HEK293 (cell line): ENCODE measurements at regions not wholly inside any gene's neighbourhood (a gene's known extent, or its start where the extent isn't known, plus 50 kb on each side); places are given as distances from the start of the nearest gene placed in this dataset.

Experiments used
- CTCF ChIA-PET: fragments of 350-600 bp; formaldehyde crosslinking; extraction: SDS; loops from one replicate; lab custom pipeline; 2021; ENCODE audit warnings: antibody characterized with exemption; lab: Yijun Ruan, JAX
- POLR2A ChIA-PET: fragments of 300-600 bp; formaldehyde crosslinking; extraction: SDS; loops from one replicate; lab custom pipeline; 2020; ENCODE audit warnings: antibody characterized with exemption, inconsistent platforms; lab: Yijun Ruan, JAX
- H3K27ac ChIP-seq: fragments of 200-500 bp; sonication (Bioruptor generic); 2 replicates; pipeline ENCODE4 v1.5.1; 2014; ENCODE audit warnings: low read depth, low read length, control low read depth, inconsistent platforms; ENCODE audit errors: extremely low read depth
- H3K36me3 ChIP-seq, 2 experiments: fragments of 200-500 bp in 1 of 2; sonication (Bioruptor generic) in 1 of 2; 1 replicate in 1 of 2; 2 replicates in 1 of 2; pipeline ENCODE4 v1.5.1; 2014 to 2017; ENCODE audit warnings: inconsistent platforms in 2 of 2, low read length in 2 of 2; ENCODE audit not compliant: control insufficient read depth in 2 of 2, insufficient read depth in 1 of 2
- H3K4me1 ChIP-seq: fragments of 200-500 bp; sonication (Bioruptor generic); 2 replicates; pipeline ENCODE4 v1.5.1; 2014; ENCODE audit warnings: mild to moderate bottlenecking, low read length, inconsistent platforms; ENCODE audit not compliant: control insufficient read depth, insufficient read depth
- H3K4me3 ChIP-seq: 2 replicates; pipeline ENCODE4 v1.5.1; 2011; ENCODE audit warnings: low read depth, mild to moderate bottlenecking, control low read depth, low read length, moderate library complexity
- H3K9me3 ChIP-seq: fragments of 200-500 bp; sonication (Bioruptor generic); 2 replicates; pipeline ENCODE4 v1.5.1; 2014; ENCODE audit warnings: low read depth, low read length, inconsistent platforms; ENCODE audit not compliant: control insufficient read depth, insufficient read depth
- HOXA7 ChIP-seq: sonication (generic); formaldehyde crosslinking; IDR thresholded peaks from 2 replicates; pipeline ENCODE4 v1.8.1; 2022; ENCODE audit warnings: missing genetic modification reagents, borderline replicate concordance
- HOXC10 ChIP-seq: sonication (generic); formaldehyde crosslinking; IDR thresholded peaks from 2 replicates; pipeline ENCODE4 v1.8.1; 2023; ENCODE audit warnings: mild to moderate bottlenecking, missing genetic modification reagents
- KLF7 ChIP-seq: fragments of 450-650 bp; formaldehyde crosslinking; IDR thresholded peaks from 2 replicates; pipeline ENCODE4 v1.5.1; 2016; ENCODE audit warnings: missing biosample characterization, missing genetic modification characterization, borderline replicate concordance
- SETDB1 ChIP-seq: IDR thresholded peaks from one replicate; pipeline ENCODE4 v1.6.1; 2017; ENCODE audit warnings: mild to moderate bottlenecking, low read length, moderate library complexity, mixed read lengths; ENCODE audit not compliant: insufficient read length
- SP2 ChIP-seq: fragments of 450-650 bp; formaldehyde crosslinking; IDR thresholded peaks from 2 replicates; pipeline ENCODE4 v1.5.1; 2016; ENCODE audit warnings: missing biosample characterization, missing genetic modification characterization
- YY1 ChIP-seq: fragments of 450-650 bp; formaldehyde crosslinking; IDR thresholded peaks from 2 replicates; pipeline ENCODE4 v1.5.1; 2018; ENCODE audit warnings: missing biosample characterization, missing genetic modification characterization
- ZNF302 ChIP-seq: fragments of 450-650 bp; formaldehyde crosslinking; IDR thresholded peaks from 2 replicates; pipeline ENCODE4 v1.5.1; 2016; ENCODE audit warnings: missing biosample characterization, missing genetic modification characterization, low read depth
- ZNF510 ChIP-seq: fragments of 450-650 bp; formaldehyde crosslinking; IDR thresholded peaks from 2 replicates; pipeline ENCODE4 v1.5.1; 2018; ENCODE audit warnings: mild to moderate bottlenecking, missing genetic modification characterization, missing biosample characterization; ENCODE audit not compliant: insufficient replicate concordance
- ZNF623 ChIP-seq: fragments of 450-650 bp; formaldehyde crosslinking; IDR thresholded peaks from 2 replicates; pipeline ENCODE4 v1.5.1; 2016; ENCODE audit warnings: missing biosample characterization, missing genetic modification characterization
- ZNF626 ChIP-seq: fragments of 450-650 bp; sonication (Bioruptor Pico); formaldehyde crosslinking; IDR thresholded peaks from 2 replicates; pipeline ENCODE4 v1.5.1; 2018; ENCODE audit warnings: missing biosample characterization, missing genetic modification characterization, inconsistent platforms
- ZNF776 ChIP-seq: fragments of 450-650 bp; formaldehyde crosslinking; IDR thresholded peaks from 2 replicates; pipeline ENCODE4 v1.5.0; 2017; ENCODE audit warnings: missing biosample characterization, missing genetic modification characterization, borderline replicate concordance
- TF ChIP-seq, protein P1 (sequence below): IDR thresholded peaks from 2 replicates; pipeline ENCODE4 v1.6.1; 2011; ENCODE audit warnings: mild to moderate bottlenecking, low read depth, low read length, borderline replicate concordance
- TF ChIP-seq, protein P2 (sequence below): fragments of 450-650 bp; formaldehyde crosslinking; IDR thresholded peaks from 2 replicates; pipeline ENCODE4 v1.5.1; 2016; ENCODE audit warnings: missing biosample characterization, missing genetic modification characterization, borderline replicate concordance
- TF ChIP-seq, protein P3 (sequence below): fragments of 450-650 bp; formaldehyde crosslinking; IDR thresholded peaks from 2 replicates; pipeline ENCODE4 v1.5.1; 2016; ENCODE audit warnings: missing biosample characterization, missing genetic modification characterization

DNA sequence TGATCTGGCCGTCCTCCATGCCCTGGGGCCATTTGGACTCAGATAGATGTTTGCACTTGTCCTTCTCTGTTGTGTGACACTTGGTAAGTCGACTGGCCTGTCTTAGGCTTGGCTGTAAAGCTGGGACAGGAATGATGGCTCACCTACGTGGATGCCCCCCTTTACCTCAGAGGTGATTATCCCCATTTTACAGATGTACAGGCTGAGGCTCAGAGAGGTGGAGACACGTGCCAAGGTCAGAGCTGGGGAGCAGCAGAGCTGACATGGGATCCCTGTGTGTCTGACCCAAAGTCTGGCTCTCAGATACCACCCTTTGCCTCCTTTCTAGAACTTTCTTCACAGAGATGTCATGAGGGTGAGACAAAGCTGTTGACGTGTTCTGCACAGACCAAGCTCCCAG lies 71.3 kb upstream of the CIBAR2 start (continued):
- TF ChIP-seq, protein P1, sequence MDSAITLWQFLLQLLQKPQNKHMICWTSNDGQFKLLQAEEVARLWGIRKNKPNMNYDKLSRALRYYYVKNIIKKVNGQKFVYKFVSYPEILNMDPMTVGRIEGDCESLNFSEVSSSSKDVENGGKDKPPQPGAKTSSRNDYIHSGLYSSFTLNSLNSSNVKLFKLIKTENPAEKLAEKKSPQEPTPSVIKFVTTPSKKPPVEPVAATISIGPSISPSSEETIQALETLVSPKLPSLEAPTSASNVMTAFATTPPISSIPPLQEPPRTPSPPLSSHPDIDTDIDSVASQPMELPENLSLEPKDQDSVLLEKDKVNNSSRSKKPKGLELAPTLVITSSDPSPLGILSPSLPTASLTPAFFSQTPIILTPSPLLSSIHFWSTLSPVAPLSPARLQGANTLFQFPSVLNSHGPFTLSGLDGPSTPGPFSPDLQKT, result no peak
- TF ChIP-seq SP2 (tag by site-specific recombination) (no peak), ZNF626 (tag by site-specific recombination) (no peak), ZNF623 (no peak), ZNF302 (no peak), HOXC10 (no peak), HOXA7 (CRISPR knock-in tag) (no peak)
- TF ChIP-seq, protein P2, sequence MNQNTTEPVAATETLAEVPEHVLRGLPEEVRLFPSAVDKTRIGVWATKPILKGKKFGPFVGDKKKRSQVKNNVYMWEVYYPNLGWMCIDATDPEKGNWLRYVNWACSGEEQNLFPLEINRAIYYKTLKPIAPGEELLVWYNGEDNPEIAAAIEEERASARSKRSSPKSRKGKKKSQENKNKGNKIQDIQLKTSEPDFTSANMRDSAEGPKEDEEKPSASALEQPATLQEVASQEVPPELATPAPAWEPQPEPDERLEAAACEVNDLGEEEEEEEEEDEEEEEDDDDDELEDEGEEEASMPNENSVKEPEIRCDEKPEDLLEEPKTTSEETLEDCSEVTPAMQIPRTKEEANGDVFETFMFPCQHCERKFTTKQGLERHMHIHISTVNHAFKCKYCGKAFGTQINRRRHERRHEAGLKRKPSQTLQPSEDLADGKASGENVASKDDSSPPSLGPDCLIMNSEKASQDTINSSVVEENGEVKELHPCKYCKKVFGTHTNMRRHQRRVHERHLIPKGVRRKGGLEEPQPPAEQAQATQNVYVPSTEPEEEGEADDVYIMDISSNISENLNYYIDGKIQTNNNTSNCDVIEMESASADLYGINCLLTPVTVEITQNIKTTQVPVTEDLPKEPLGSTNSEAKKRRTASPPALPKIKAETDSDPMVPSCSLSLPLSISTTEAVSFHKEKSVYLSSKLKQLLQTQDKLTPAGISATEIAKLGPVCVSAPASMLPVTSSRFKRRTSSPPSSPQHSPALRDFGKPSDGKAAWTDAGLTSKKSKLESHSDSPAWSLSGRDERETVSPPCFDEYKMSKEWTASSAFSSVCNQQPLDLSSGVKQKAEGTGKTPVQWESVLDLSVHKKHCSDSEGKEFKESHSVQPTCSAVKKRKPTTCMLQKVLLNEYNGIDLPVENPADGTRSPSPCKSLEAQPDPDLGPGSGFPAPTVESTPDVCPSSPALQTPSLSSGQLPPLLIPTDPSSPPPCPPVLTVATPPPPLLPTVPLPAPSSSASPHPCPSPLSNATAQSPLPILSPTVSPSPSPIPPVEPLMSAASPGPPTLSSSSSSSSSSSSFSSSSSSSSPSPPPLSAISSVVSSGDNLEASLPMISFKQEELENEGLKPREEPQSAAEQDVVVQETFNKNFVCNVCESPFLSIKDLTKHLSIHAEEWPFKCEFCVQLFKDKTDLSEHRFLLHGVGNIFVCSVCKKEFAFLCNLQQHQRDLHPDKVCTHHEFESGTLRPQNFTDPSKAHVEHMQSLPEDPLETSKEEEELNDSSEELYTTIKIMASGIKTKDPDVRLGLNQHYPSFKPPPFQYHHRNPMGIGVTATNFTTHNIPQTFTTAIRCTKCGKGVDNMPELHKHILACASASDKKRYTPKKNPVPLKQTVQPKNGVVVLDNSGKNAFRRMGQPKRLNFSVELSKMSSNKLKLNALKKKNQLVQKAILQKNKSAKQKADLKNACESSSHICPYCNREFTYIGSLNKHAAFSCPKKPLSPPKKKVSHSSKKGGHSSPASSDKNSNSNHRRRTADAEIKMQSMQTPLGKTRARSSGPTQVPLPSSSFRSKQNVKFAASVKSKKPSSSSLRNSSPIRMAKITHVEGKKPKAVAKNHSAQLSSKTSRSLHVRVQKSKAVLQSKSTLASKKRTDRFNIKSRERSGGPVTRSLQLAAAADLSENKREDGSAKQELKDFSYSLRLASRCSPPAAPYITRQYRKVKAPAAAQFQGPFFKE (tag by site-specific recombination), result no peak
- TF ChIP-seq, protein P3, sequence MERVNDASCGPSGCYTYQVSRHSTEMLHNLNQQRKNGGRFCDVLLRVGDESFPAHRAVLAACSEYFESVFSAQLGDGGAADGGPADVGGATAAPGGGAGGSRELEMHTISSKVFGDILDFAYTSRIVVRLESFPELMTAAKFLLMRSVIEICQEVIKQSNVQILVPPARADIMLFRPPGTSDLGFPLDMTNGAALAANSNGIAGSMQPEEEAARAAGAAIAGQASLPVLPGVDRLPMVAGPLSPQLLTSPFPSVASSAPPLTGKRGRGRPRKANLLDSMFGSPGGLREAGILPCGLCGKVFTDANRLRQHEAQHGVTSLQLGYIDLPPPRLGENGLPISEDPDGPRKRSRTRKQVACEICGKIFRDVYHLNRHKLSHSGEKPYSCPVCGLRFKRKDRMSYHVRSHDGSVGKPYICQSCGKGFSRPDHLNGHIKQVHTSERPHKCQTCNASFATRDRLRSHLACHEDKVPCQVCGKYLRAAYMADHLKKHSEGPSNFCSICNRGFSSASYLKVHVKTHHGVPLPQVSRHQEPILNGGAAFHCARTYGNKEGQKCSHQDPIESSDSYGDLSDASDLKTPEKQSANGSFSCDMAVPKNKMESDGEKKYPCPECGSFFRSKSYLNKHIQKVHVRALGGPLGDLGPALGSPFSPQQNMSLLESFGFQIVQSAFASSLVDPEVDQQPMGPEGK (tag by site-specific recombination), result no peak

DNA sequence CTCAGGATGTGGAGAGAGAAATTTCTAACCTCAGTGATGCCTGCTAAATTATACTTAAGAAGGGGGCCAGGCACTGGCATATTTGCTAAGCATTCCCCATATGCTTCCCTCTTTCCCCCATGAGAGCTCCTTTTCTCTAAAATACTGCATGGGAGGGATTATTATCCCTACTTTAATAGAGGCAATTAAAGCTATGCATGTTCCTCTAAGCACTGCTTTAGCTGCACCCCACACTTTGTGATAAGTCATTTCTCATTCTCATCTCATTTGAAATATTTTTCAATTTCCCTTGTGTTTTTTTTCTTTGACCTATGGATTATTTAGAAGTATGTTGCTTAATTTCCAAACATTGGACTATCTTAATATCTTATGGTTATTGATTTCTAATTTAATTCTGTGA lies 72.1 kb upstream of the CIBAR2 start:
- POLR2A ChIA-PET, result no interaction called here
- Histone ChIP-seq H3K4me3 (no peak overlapping the region), H3K36me3 (peaks cover 0 to 41% of the 10 kb centered on the region in 2 experiments; a peak in 1 of 3 replicates), H3K27ac (no peak overlapping the region), H3K9me3 (no peaks in the 10 kb centered on the region)
- CTCF ChIA-PET, result interaction anchor here (1.0 to 1.2 kb wide), 3 partner anchors 13 to 70 kb away, joined by 3 to 4 read pairs (median 3); no protein-coding TSS in a partner anchor
- TF ChIP-seq ZNF510 (tag by site-specific recombination), result no peak
- TF ChIP-seq KLF7 (tag by site-specific recombination), result no peak
- no peak for TF ChIP-seq YY1
- no peak for TF ChIP-seq ZNF626 (tag by site-specific recombination)
- TF ChIP-seq ZNF776 (tag by site-specific recombination), result no peak
- TF ChIP-seq SETDB1, result peak; percentile 80
- TF ChIP-seq, all 188 proteins: peak for 1
- no peaks in the 10 kb centered on the region for H3K4me1 ChIP-seq
